ENCODE measurements at regions not wholly inside any gene's neighbourhood (a gene's known extent, or its start where the extent isn't known, plus 50 kb on each side); places are given as distances from the start of the nearest gene placed in this dataset.
A peak's percentile ranks its signal among the peaks of the same experiment; 100 is the strongest.
"Not testable (repeated sequence)": the region's sequence is repeated elsewhere in the genome, so short reads cannot be mapped to it uniquely, and the experiment has no call there.

- peak in 1 of 14 donors; percentile 11 for DNase-seq
These were observed 199.8 kb upstream of the AGTR2 start for GRCh38 chrX:115970718-115971117.

DNA sequence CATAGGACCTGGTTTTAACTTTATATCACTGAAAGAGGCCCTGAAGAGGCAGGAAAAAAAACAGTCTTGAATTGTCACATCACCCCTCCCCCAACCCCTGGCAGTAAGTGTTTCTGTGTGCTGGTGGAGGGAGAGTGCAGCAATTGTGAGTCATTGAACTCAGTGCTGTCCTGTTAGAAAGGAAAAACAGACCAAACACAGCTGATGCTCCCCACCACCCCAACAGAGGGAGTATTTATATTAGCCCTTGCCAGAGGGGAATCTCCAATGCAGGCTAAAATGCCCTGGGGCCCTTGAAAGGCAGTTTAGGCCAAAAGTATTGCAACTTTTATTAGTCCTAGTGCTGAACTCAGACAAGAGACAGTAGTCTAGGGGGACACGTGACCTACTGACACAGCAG lies 197.8 kb upstream of the AGTR2 start:
- DNase-seq, result peak in 1 of 14 donors; percentile 11

GRCh38 chrX:115978068-115978467 lies 192.5 kb upstream of the AGTR2 start:
- no peak for DNase-seq

GRCh38 chrX:115983148-115983547 lies 187.4 kb upstream of the AGTR2 start:
- DNase-seq, result not testable (repeated sequence)

GRCh38 chrX:115987464-115987863 lies 183.1 kb upstream of the AGTR2 start:
- not testable (repeated sequence) for DNase-seq

- no peak for DNase-seq
These were observed 181.7 kb upstream of the AGTR2 start for GRCh38 chrX:115988825-115989224.

DNA sequence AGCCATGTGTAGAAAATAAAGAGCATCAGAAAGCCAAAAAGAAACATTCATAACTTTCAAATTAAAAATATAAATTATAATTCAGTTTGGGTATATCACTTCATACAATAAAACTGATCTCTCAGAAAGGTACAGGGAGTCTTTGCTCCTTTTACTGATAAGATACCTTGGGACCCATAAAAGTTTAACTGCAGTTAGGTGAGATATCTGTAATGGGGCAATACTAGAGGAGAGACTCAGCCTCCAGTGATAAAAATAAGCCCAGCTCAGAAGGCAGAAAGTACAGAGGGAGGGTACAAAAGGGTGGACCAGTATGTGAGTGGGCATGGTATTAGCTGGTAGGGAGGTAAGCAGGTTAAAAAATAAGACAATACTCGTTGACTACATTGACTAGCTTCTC lies 180.9 kb upstream of the AGTR2 start:
- no peak for DNase-seq

- no peak for DNase-seq
These were observed 161.2 kb upstream of the AGTR2 start for GRCh38 chrX:116009346-116009745.

GRCh38 chrX:116009861-116010710 lies 160.5 kb upstream of the AGTR2 start:
- peak in 3 of 14 donors; percentile 0 to 17 (median 1) for DNase-seq

- no peak for DNase-seq
These were observed 159.6 kb upstream of the AGTR2 start for GRCh38 chrX:116010939-116011338.

DNA sequence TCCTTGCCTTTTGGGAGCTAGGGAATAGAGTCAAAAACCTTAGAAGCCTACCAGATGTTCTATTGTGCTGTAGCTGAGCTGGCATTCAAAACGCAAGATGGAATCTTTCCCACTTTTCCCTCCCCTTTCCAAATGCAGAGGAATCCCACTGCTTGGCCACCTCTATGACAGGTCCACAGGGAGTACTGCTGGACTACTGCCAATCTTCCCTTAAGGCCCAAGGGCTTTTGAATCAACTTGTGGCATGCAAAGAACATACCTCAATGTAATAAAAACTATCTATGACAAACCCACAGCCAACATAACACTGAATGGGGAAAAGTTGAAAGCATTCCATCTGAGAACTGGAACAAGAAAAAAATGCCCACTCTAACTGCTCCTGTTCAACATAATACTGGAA lies 139.2 kb upstream of the AGTR2 start:
- no peak for DNase-seq
